Endothelial cell of umbilical vein (primary cell): ENCODE measurements at regions not wholly inside any gene's neighbourhood (a gene's known extent, or its start where the extent isn't known, plus 50 kb on each side); places are given as distances from the start of the nearest gene placed in this dataset.

Experiments
- CTCF ChIP-seq, 2 donors: IDR thresholded peaks; 1 replicate in 1 of 2; 2 replicates in 1 of 2; pipeline ENCODE4 v1.5.1; 2011; ENCODE audit warnings: low read length in 2 of 2, mild to moderate bottlenecking in 2 of 2, moderate library complexity in 2 of 2, control low read depth in 1 of 2, inconsistent platforms in 1 of 2, low read depth in 1 of 2; ENCODE audit not compliant: insufficient read depth in 1 of 2; ENCODE audit errors: extremely low read depth in 1 of 2
- EZH2 ChIP-seq: IDR thresholded peaks from 2 replicates; pipeline ENCODE4 v1.6.1; 2012; ENCODE audit warnings: borderline replicate concordance, low read depth, mild to moderate bottlenecking, moderate library complexity, low read length, inconsistent platforms; ENCODE audit not compliant: severe bottlenecking
- JUN ChIP-seq: IDR thresholded peaks from 2 replicates; pipeline ENCODE4 v1.6.1; 2011; ENCODE audit warnings: borderline replicate concordance, low read depth; ENCODE audit not compliant: insufficient read length, insufficient read depth
- MAX ChIP-seq: IDR thresholded peaks from 2 replicates; pipeline ENCODE4 v1.6.1; 2011; ENCODE audit not compliant: insufficient read depth, insufficient read length
- POLR2A ChIP-seq: IDR thresholded peaks from 2 replicates; pipeline ENCODE4 v1.6.1; 2012; ENCODE audit warnings: low read depth, mild to moderate bottlenecking, control low read depth, low read length
- POLR2AphosphoS5 ChIP-seq: IDR thresholded peaks from 2 replicates; pipeline ENCODE4 v1.6.1; 2012; ENCODE audit warnings: low read depth, mild to moderate bottlenecking, control low read depth, low read length, moderate library complexity; ENCODE audit not compliant: insufficient read depth

DNA sequence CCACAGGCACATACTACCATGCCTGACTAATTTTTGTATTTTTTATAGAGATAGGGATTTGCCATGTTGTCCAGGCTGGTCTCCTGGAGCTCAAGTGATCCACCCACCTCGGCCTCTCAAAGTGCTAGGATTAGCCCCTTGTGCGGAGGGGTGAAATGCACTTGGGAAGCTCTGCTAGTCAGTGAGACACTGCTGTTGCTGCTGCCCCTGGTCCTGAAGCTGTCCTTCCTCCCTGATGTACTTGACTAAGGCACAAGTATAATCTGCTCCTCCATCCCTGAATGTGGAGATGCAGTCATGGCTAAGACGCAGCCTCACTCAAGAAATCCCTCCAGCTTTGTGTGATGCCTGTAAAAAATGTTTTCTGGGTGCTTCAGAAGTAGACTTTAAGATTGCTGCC, 124.5 kb downstream of the KCTD15 start:
- TF ChIP-seq POLR2A: no peak
- TF ChIP-seq CTCF (IDR thresholded peaks at IDR 0.05; ENCODE audit: extremely low read depth in 1 of 2, insufficient read depth in 1 of 2, low read depth in 1 of 2, low read length in 2 of 2): no peak
- no peak for TF ChIP-seq POLR2AphosphoS5
- TF ChIP-seq EZH2: no peak
- no peak for TF ChIP-seq JUN
- TF ChIP-seq MAX: no peak
